Loucy (cell line): ENCODE measurements at regions not wholly inside any gene's neighbourhood (a gene's known extent, or its start where the extent isn't known, plus 50 kb on each side); places are given as distances from the start of the nearest gene placed in this dataset.

Experiments used
- EZH2phosphoT487 ChIP-seq: fragments of 200-600 bp; IDR thresholded peaks from 2 replicates; pipeline ENCODE4 v1.6.1; 2018; ENCODE audit warnings: antibody characterized with exemption, mild to moderate bottlenecking, moderate library complexity, borderline replicate concordance
- TF ChIP-seq, protein P1 (sequence below): fragments of 200-600 bp; sonication (generic); conservative IDR thresholded peaks from 2 replicates; pipeline ENCODE4 v1.5.1; 2014; ENCODE audit warnings: mild to moderate bottlenecking, antibody characterized with exemption, low read length

DNA sequence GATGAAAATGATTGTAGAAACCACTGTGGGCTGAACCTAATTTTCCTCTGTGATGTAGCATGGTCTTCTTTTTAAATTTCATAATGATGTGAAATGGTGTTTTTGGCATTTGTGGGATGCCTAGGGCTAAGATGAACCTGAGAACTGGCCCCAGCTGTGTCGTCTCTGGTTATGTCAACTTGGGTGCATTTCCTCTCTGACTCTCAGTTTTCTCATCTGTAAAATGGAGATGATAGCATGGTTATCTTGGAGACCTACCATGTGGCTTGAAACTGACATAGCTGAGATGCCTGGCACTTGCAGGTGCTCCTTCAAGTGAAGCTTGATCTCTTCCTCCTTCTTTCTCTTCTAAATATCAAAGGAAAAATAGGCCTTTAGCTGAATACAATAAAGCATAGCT lies 77.8 kb downstream of the BOD1 start:
- TF ChIP-seq, protein P1, sequence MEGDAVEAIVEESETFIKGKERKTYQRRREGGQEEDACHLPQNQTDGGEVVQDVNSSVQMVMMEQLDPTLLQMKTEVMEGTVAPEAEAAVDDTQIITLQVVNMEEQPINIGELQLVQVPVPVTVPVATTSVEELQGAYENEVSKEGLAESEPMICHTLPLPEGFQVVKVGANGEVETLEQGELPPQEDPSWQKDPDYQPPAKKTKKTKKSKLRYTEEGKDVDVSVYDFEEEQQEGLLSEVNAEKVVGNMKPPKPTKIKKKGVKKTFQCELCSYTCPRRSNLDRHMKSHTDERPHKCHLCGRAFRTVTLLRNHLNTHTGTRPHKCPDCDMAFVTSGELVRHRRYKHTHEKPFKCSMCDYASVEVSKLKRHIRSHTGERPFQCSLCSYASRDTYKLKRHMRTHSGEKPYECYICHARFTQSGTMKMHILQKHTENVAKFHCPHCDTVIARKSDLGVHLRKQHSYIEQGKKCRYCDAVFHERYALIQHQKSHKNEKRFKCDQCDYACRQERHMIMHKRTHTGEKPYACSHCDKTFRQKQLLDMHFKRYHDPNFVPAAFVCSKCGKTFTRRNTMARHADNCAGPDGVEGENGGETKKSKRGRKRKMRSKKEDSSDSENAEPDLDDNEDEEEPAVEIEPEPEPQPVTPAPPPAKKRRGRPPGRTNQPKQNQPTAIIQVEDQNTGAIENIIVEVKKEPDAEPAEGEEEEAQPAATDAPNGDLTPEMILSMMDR: no peak
- TF ChIP-seq EZH2phosphoT487: no peak
